ENCODE measurements at regions not wholly inside any gene's neighbourhood (a gene's known extent, or its start where the extent isn't known, plus 50 kb on each side); places are given as distances from the start of the nearest gene placed in this dataset.

GRCh38 chrX:33415459-33415858 is 204.1 kb upstream of the DMD start:
- Histone ChIP-seq H3K4me3 (no peak overlapping the region), H3K9me3 (no peaks in the 10 kb centered on the region), H3K36me3 (no peaks in the 10 kb centered on the region), H3K27me3 (no peaks in the 10 kb centered on the region), H3K4me1 (no peaks in the 10 kb centered on the region), H3K27ac (peak overlapping the region; percentile 55)
- peak; percentile 88 for ATAC-seq
- intact Hi-C loops (cut with DNase I), result no loop called here
- no peak for TF ChIP-seq CTCF (IDR thresholded peaks at IDR 0.05)
- DNase-seq, result peak; percentile 64

- intact Hi-C loops (cut with DNase I), result no loop called here
- H3K36me3 ChIP-seq, result no peaks in the 10 kb centered on the region
- no peak overlapping the region for H3K27ac ChIP-seq
- H3K4me1 ChIP-seq, result no peaks in the 10 kb centered on the region
- H3K9me3 ChIP-seq, result no peaks in the 10 kb centered on the region
- H3K4me3 ChIP-seq, result no peak overlapping the region
- TF ChIP-seq CTCF (IDR thresholded peaks at IDR 0.05), result no peak
- no peaks in the 10 kb centered on the region for H3K27me3 ChIP-seq
- ATAC-seq (no peak), DNase-seq (no peak)
Observed at GRCh38 chrX:33385546-33385945, 174.2 kb upstream of the DMD start.

GRCh38 chrX:33379839-33380238 is 168.5 kb upstream of the DMD start:
- H3K36me3 ChIP-seq, result no peaks in the 10 kb centered on the region
- no peaks in the 10 kb centered on the region for H3K4me1 ChIP-seq
- TF ChIP-seq CTCF (IDR thresholded peaks at IDR 0.05), result no peak
- intact Hi-C loops (cut with DNase I), result no loop called here
- no peaks in the 10 kb centered on the region for H3K27me3 ChIP-seq
- H3K27ac ChIP-seq, result no peak overlapping the region
- no peak overlapping the region for H3K4me3 ChIP-seq
- ATAC-seq (no peak), DNase-seq (no peak)
- H3K9me3 ChIP-seq, result no peaks in the 10 kb centered on the region

- intact Hi-C loops (cut with DNase I), result no loop called here
- Histone ChIP-seq H3K27me3 (no peaks in the 10 kb centered on the region), H3K4me1 (no peaks in the 10 kb centered on the region), H3K4me3 (no peak overlapping the region), H3K36me3 (no peaks in the 10 kb centered on the region), H3K27ac (no peak overlapping the region), H3K9me3 (no peaks in the 10 kb centered on the region)
- ATAC-seq (no peak), DNase-seq (no peak)
- no peak for TF ChIP-seq CTCF (IDR thresholded peaks at IDR 0.05)
Observed at GRCh38 chrX:33357606-33358005, 146.3 kb upstream of the DMD start.

- no peaks in the 10 kb centered on the region for H3K36me3 ChIP-seq
- ATAC-seq (no peak), DNase-seq (no peak)
- H3K27me3 ChIP-seq, result no peaks in the 10 kb centered on the region
- no peak overlapping the region for H3K27ac ChIP-seq
- H3K4me1 ChIP-seq, result no peaks in the 10 kb centered on the region
- H3K9me3 ChIP-seq, result no peaks in the 10 kb centered on the region
- intact Hi-C loops (cut with DNase I), result no loop called here
- H3K4me3 ChIP-seq, result peak overlapping the region; percentile 19
- TF ChIP-seq CTCF (IDR thresholded peaks at IDR 0.05), result no peak
Observed at GRCh38 chrX:33339219-33339618, 127.9 kb upstream of the DMD start.

GRCh38 chrX:33336783-33337182 is 125.4 kb upstream of the DMD start:
- no peaks in the 10 kb centered on the region for H3K27me3 ChIP-seq
- no peak overlapping the region for H3K27ac ChIP-seq
- intact Hi-C loops (cut with DNase I), result no loop called here
- H3K36me3 ChIP-seq, result no peaks in the 10 kb centered on the region
- no peaks in the 10 kb centered on the region for H3K4me1 ChIP-seq
- ATAC-seq (peak; percentile 40), DNase-seq (no peak)
- TF ChIP-seq CTCF (IDR thresholded peaks at IDR 0.05), result peak; percentile 41
- no peak overlapping the region for H3K4me3 ChIP-seq
- H3K9me3 ChIP-seq, result no peaks in the 10 kb centered on the region
